Skeletal muscle satellite cell (primary cell): ENCODE measurements at regions not wholly inside any gene's neighbourhood (a gene's known extent, or its start where the extent isn't known, plus 50 kb on each side); places are given as distances from the start of the nearest gene placed in this dataset.

Source experiments
- H3K27me3 ChIP-seq: 2 replicates; pipeline ENCODE4 v1.7.0; 2013; ENCODE audit warnings: low read length; ENCODE audit not compliant: control insufficient read depth, insufficient read depth
- H3K36me3 ChIP-seq: 2 replicates; pipeline ENCODE4 v1.7.0; 2013; ENCODE audit warnings: mild to moderate bottlenecking, control low read depth, low read length; ENCODE audit not compliant: insufficient read depth
- H3K4me1 ChIP-seq: 2 replicates; pipeline ENCODE4 v1.7.0; 2013; ENCODE audit warnings: low read length; ENCODE audit not compliant: control insufficient read depth, insufficient read depth
- H3K4me2 ChIP-seq: 2 replicates; pipeline ENCODE4 v1.7.0; 2013; ENCODE audit warnings: mild to moderate bottlenecking, low read length
- H3K4me3 ChIP-seq: 2 replicates; pipeline ENCODE4 v1.7.0; 2013; ENCODE audit warnings: low read length
- H3K9ac ChIP-seq: 2 replicates; pipeline ENCODE4 v1.7.0; 2013; ENCODE audit warnings: mild to moderate bottlenecking, low read depth, low read length, moderate library complexity
- H3K9me3 ChIP-seq: replicated peaks from 2 replicates; pipeline ENCODE4 v1.7.0; 2013; ENCODE audit warnings: mild to moderate bottlenecking, control low read depth, low read length

GRCh38 chr17:77001487-77001886 lies 133.3 kb downstream of the MGAT5B start:
- H3K36me3 ChIP-seq: no peaks in the 10 kb centered on the region
- no peaks in the 10 kb centered on the region for H3K9me3 ChIP-seq
- H3K27me3 ChIP-seq: peaks cover 29% of the 10 kb centered on the region
- no peak overlapping the region for H3K9ac ChIP-seq
- H3K4me3 ChIP-seq: no peak overlapping the region
- H3K4me2 ChIP-seq: no peak overlapping the region
- peaks cover 9% of the 10 kb centered on the region for H3K4me1 ChIP-seq

GRCh38 chr17:77002103-77003045 lies 134.2 kb downstream of the MGAT5B start:
- H3K27me3 ChIP-seq: peaks cover 26% of the 10 kb centered on the region
- peaks cover 9% of the 10 kb centered on the region for H3K4me1 ChIP-seq
- H3K9ac ChIP-seq: no peak overlapping the region
- no peaks in the 10 kb centered on the region for H3K9me3 ChIP-seq
- no peaks in the 10 kb centered on the region for H3K36me3 ChIP-seq
- peak overlapping the region; percentile 24 for H3K4me2 ChIP-seq
- H3K4me3 ChIP-seq: no peak overlapping the region

- Histone ChIP-seq H3K9ac (no peak overlapping the region), H3K9me3 (no peaks in the 10 kb centered on the region), H3K4me3 (no peak overlapping the region), H3K36me3 (no peaks in the 10 kb centered on the region), H3K4me2 (no peak overlapping the region), H3K27me3 (peaks cover 21% of the 10 kb centered on the region), H3K4me1 (peaks cover 9% of the 10 kb centered on the region)
Observed at GRCh38 chr17:77003699-77004098, 135.5 kb downstream of the MGAT5B start.

GRCh38 chr17:77006971-77007649 lies 133.7 kb upstream of the SEC14L1 start:
- Histone ChIP-seq H3K4me3 (no peak overlapping the region), H3K27me3 (peaks cover 23% of the 10 kb centered on the region), H3K9me3 (peaks cover 3% of the 10 kb centered on the region), H3K36me3 (no peaks in the 10 kb centered on the region), H3K9ac (no peak overlapping the region), H3K4me2 (no peak overlapping the region), H3K4me1 (peaks cover 6% of the 10 kb centered on the region)

- H3K9me3 ChIP-seq: peaks cover 3% of the 10 kb centered on the region
- no peak overlapping the region for H3K4me3 ChIP-seq
- peaks cover 30% of the 10 kb centered on the region for H3K27me3 ChIP-seq
- no peaks in the 10 kb centered on the region for H3K4me1 ChIP-seq
- H3K4me2 ChIP-seq: no peak overlapping the region
- no peak overlapping the region for H3K9ac ChIP-seq
- no peaks in the 10 kb centered on the region for H3K36me3 ChIP-seq
Observed at GRCh38 chr17:77009877-77010276, 130.9 kb upstream of the SEC14L1 start.

GRCh38 chr17:77010667-77011066 lies 130.1 kb upstream of the SEC14L1 start:
- Histone ChIP-seq H3K27me3 (peaks cover 30% of the 10 kb centered on the region), H3K9me3 (peaks cover 3% of the 10 kb centered on the region), H3K9ac (no peak overlapping the region), H3K4me2 (no peak overlapping the region), H3K4me1 (no peaks in the 10 kb centered on the region), H3K4me3 (no peak overlapping the region), H3K36me3 (no peaks in the 10 kb centered on the region)

GRCh38 chr17:77011173-77012011 lies 129.4 kb upstream of the SEC14L1 start:
- H3K9ac ChIP-seq: no peak overlapping the region
- H3K36me3 ChIP-seq: no peaks in the 10 kb centered on the region
- H3K4me3 ChIP-seq: no peak overlapping the region
- no peaks in the 10 kb centered on the region for H3K4me1 ChIP-seq
- peaks cover 3% of the 10 kb centered on the region for H3K9me3 ChIP-seq
- peaks cover 26% of the 10 kb centered on the region for H3K27me3 ChIP-seq
- H3K4me2 ChIP-seq: no peak overlapping the region

GRCh38 chr17:77018504-77018903 lies 122.3 kb upstream of the SEC14L1 start:
- H3K9me3 ChIP-seq: no peaks in the 10 kb centered on the region
- H3K4me1 ChIP-seq: no peaks in the 10 kb centered on the region
- H3K27me3 ChIP-seq: peaks cover 15% of the 10 kb centered on the region
- no peak overlapping the region for H3K9ac ChIP-seq
- H3K36me3 ChIP-seq: no peaks in the 10 kb centered on the region
- no peak overlapping the region for H3K4me3 ChIP-seq
- no peak overlapping the region for H3K4me2 ChIP-seq

- Histone ChIP-seq H3K27me3 (peaks cover 27% of the 10 kb centered on the region), H3K36me3 (no peaks in the 10 kb centered on the region), H3K9ac (no peak overlapping the region), H3K4me2 (no peak overlapping the region), H3K9me3 (no peaks in the 10 kb centered on the region), H3K4me3 (no peak overlapping the region), H3K4me1 (no peaks in the 10 kb centered on the region)
Observed at GRCh38 chr17:77019893-77020379, 120.8 kb upstream of the SEC14L1 start.

- Histone ChIP-seq H3K4me1 (no peaks in the 10 kb centered on the region), H3K4me2 (no peak overlapping the region), H3K9ac (no peak overlapping the region), H3K27me3 (peaks cover 36% of the 10 kb centered on the region), H3K36me3 (no peaks in the 10 kb centered on the region), H3K4me3 (no peak overlapping the region), H3K9me3 (no peaks in the 10 kb centered on the region)
Observed at GRCh38 chr17:77020973-77021372, 119.8 kb upstream of the SEC14L1 start.

- H3K9ac ChIP-seq: no peak overlapping the region
- H3K36me3 ChIP-seq: no peaks in the 10 kb centered on the region
- H3K4me2 ChIP-seq: no peak overlapping the region
- H3K4me3 ChIP-seq: no peak overlapping the region
- no peaks in the 10 kb centered on the region for H3K4me1 ChIP-seq
- H3K9me3 ChIP-seq: no peaks in the 10 kb centered on the region
- peaks cover 48% of the 10 kb centered on the region for H3K27me3 ChIP-seq
Observed at GRCh38 chr17:77022766-77023165, 118.0 kb upstream of the SEC14L1 start.
